GM08714 (cell line): ENCODE measurements at regions not wholly inside any gene's neighbourhood (a gene's known extent, or its start where the extent isn't known, plus 50 kb on each side); places are given as distances from the start of the nearest gene placed in this dataset.

Source experiments
- H3K4me3 ChIP-seq: fragments of 200-500 bp; sonication (Bioruptor generic); 2 replicates; pipeline ENCODE4 v1.5.1; 2014; ENCODE audit warnings: mild to moderate bottlenecking, low read length, inconsistent platforms
- ZNF274 ChIP-seq: IDR thresholded peaks from 2 replicates; pipeline ENCODE4 v1.6.1; 2012; ENCODE audit warnings: mild to moderate bottlenecking, low read depth, low read length

- no peak overlapping the region for H3K4me3 ChIP-seq
- TF ChIP-seq ZNF274, result no peak
Measured at GRCh38 chr9:1954238-1954637, 60.9 kb upstream of the SMARCA2 start.

DNA sequence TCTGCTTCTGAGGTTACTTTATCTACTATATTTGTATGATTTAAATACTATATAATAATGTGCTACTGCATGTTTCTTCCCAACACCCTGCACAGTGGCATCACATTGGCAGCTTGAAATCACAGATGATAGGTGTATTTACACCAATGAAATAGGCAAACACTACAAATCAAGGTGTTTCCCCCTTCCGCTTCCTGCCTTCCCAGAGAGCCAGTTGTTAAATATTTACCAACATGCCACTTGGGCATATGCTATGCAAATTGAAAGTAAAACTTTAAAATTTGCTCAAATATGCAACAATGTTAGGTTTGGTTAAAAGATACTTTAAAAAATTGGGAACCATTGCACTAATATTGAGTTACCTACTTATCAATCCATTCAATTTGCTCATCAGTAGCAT, 58.2 kb upstream of the SMARCA2 start:
- no peak for TF ChIP-seq ZNF274
- H3K4me3 ChIP-seq, result no peak overlapping the region

DNA sequence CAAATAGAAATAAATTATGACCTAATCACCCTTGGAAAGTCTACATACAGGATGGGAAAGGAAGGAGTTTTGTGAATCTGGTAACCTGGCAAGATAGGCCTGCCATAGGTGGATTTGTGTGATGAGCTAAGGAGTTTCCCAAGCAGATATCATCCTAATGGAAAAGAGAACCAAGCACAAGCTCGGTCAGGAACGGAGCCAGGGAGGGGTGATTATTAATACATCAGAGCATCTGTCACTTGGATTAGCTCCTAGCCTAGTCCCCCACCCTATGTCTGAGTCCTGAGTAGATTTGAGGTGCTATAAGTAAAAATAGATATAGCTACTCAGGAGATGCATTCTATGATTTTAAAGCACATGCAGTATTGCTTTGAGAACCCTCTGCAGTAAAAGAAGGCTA, 57.3 kb upstream of the SMARCA2 start:
- TF ChIP-seq ZNF274, result no peak
- no peak overlapping the region for H3K4me3 ChIP-seq

GRCh38 chr9:1959371-1959770, 55.8 kb upstream of the SMARCA2 start:
- no peak for TF ChIP-seq ZNF274
- no peak overlapping the region for H3K4me3 ChIP-seq

GRCh38 chr9:1960342-1961042, 54.7 kb upstream of the SMARCA2 start:
- no peak for TF ChIP-seq ZNF274
- no peak overlapping the region for H3K4me3 ChIP-seq

GRCh38 chr9:1962122-1962521, 53.0 kb upstream of the SMARCA2 start:
- no peak overlapping the region for H3K4me3 ChIP-seq
- TF ChIP-seq ZNF274, result no peak

- H3K4me3 ChIP-seq, result no peak overlapping the region
Measured at GRCh38 chr9:1962588-1963106, 52.5 kb upstream of the SMARCA2 start.

GRCh38 chr9:1964093-1964492, 51.1 kb upstream of the SMARCA2 start:
- H3K4me3 ChIP-seq, result no peak overlapping the region
- no peak for TF ChIP-seq ZNF274

More at GRCh38 chr9:1962588-1963106, 52.5 kb upstream of the SMARCA2 start:
- no peak for TF ChIP-seq ZNF274
